HG03025 (cell line): ENCODE measurements at regions not wholly inside any gene's neighbourhood (a gene's known extent, or its start where the extent isn't known, plus 50 kb on each side); places are given as distances from the start of the nearest gene placed in this dataset.
"Not testable (repeated sequence)": the region's sequence is repeated elsewhere in the genome, so short reads cannot be mapped to it uniquely, and the experiment has no call there.

Experiments used
- ATAC-seq: cut with Tn5 transposase; IDR thresholded peaks from one replicate; pipeline ENCODE4 v1.9.1; 2021; ENCODE audit warnings: mild to moderate bottlenecking, moderate library complexity; ENCODE audit not compliant: unreplicated experiment, low FRiP score

DNA sequence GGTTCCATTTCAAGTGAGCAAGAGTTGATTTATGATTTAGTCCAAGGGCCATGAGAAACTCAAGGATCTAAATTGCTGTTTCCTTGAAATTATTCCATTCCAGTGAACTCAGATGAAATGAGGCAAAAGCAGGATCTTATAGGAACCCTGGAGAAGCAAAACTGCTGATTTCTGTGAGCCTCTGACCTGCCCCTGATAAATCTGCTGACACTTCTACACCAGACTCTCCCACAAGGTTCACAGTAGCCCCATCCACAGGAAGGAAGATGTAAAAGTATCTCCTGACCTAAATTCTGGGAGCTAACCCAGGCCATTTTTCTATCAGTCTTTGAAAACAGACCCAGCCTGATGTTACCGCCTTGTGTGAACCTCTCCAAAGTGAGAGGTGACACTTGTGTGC is 987.6 kb upstream of the AUTS2 start:
- no peak for ATAC-seq

DNA sequence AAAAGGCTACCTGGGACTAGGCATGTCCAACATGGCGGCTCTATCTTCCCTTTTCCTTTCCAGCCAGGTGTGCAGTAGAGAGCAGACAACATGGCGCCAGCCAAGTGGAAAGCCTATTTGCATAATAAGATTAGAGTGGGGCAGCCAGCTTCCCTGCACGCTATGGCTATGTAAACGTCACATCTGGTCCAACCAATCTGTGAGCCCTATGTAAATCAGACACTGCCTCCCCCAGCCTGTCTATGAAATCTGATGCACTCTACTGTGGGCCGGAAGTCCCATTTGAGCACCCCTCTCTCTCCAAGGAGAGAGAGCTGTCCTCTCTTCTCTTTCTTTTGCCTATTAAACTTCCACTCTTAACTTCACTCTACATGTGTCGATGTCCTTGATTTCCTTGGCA is 984.9 kb upstream of the AUTS2 start:
- ATAC-seq = no peak

DNA sequence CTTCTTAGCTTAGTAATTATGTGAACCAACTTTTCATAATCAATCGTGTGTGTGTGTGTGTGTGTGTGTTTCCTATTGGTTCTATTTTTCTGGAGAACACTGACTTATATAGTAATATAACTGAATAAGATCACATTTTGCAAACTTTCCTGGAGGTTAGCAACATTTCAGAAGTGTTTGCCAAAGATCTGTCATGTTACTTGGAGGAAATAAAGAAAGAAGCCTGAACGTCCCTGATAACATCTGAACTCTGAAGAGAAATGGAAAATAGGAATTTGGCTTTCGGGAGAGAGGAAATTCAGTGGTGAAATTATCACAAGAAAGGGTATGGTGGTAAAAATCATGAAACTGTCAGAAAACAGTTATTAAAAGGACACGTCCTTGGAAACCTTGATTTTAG is 984.4 kb upstream of the AUTS2 start:
- no peak for ATAC-seq

DNA sequence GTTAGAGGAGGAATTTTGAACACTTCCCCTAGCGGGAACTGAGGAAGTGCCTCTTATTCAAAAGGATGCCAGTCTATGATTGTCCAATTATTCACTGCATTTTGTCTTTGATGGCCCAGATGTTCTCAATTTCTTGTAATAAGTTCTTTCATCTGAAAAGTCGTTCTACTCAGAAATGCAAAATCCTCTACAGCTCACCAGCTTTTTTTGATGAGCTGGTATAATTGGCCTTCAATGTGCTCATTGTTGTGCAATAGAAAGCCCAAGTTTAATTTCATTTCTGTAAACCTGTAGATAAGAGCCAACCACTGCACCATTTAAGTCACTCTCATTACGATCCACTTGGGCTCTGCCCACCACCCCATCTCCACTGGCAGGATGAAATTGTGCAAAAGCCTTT is 978.7 kb upstream of the AUTS2 start:
- no peak for ATAC-seq

DNA sequence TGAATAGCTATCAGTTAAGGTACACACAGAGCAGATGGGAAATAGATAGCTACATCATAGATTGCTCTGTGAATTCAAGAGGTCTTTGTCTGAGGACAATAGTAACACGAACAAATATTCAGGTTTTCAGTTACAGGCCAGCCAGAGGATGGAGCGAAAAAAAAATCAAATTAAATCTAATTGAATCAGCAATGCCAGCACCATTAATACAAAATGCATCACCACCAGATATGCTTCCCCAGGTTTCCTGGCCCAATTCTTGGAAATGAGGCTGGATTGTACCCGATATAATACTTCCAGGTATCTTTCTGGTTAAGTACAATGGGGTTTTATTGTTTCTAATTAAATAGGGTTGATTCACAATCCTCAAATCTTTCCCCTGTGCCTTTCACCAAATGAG is 975.8 kb upstream of the AUTS2 start:
- ATAC-seq = no peak

DNA sequence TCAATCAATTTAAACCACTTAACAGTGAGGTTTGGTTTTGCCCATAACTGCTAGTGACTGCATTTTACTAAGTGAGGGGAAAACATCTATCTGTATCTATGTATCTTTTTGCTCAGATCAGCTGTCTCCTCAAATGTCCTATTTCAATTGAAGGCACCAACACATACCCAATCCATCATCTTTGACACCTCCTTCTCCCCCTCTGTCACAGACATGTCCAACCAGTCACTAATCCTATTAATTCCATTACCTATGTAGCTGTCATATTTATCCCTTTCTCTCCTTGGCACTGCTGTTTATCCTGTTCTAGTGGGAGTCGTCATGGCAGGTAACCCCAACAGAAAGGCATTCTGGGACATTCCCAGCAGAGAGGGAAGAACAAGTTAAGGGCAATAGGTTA is 975.2 kb upstream of the AUTS2 start:
- ATAC-seq = no peak

- ATAC-seq = no peak
Measured at GRCh38 chr7:68627247-68627864, 970.9 kb upstream of the AUTS2 start.

- ATAC-seq = not testable (repeated sequence)
Measured at GRCh38 chr7:68630914-68631313, 967.4 kb upstream of the AUTS2 start.

DNA sequence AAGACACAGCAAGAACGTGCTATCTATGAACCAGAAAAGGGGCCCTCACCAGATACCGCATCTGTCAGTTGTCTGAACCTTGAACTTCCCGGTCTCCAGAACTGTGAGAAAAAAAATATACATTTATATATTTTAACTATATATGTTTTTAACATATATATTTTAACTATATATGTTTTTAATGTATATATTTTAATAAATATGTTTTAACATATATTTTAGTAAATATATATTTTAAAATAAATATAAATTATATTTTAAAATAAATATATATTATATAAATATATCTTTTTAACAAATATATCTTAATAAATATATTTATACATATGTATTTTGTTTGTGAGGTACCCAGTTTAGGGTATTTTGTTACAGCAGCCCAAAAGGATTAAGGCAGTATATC is 958.2 kb upstream of the AUTS2 start:
- no peak for ATAC-seq

- ATAC-seq = no peak
Measured at GRCh38 chr7:68642727-68643126, 955.5 kb upstream of the AUTS2 start.

- no peak for ATAC-seq
Measured at GRCh38 chr7:68663392-68663791, 934.9 kb upstream of the AUTS2 start.

DNA sequence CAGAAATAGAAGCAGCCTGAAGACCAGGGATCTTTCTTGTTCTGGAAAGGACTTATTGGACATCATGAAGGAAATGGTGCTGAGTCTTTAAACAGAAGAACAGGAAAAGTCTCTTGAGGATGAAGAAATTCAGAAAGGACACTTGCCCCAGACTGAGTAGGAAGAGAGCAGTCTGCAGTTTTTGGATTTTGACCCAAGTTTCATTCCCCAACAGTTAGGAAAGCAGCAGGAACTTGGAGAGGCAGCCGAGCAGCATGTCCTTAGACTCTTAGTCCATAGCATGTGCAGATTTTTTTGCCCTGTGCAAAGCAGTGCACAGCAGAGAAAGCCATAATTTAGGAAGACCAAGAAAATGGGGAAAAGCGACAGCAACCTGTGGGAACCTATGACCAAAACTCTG is 927.2 kb upstream of the AUTS2 start:
- no peak for ATAC-seq

GRCh38 chr7:68671671-68672070 is 926.6 kb upstream of the AUTS2 start:
- no peak for ATAC-seq

DNA sequence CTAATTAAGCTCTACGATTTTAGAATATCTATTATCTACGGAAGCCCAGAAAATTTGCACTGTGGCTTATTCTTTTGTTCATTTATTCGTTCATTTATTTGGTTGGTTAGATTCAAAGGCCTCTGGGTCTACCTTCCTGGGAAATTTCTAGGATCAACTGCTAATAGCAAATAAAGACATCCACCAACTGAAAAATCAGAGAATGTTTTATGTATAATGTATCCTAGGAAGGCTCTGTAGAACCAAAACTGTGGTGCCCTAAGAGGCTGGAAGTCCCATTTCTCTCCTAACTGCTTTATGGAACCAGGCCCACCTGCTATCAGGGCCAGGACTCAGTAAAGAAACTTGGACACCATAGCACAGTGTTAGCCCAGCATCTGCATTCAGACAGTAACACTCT is 923.4 kb upstream of the AUTS2 start:
- no peak for ATAC-seq

GRCh38 chr7:68676813-68677535 is 921.3 kb upstream of the AUTS2 start:
- no peak for ATAC-seq

DNA sequence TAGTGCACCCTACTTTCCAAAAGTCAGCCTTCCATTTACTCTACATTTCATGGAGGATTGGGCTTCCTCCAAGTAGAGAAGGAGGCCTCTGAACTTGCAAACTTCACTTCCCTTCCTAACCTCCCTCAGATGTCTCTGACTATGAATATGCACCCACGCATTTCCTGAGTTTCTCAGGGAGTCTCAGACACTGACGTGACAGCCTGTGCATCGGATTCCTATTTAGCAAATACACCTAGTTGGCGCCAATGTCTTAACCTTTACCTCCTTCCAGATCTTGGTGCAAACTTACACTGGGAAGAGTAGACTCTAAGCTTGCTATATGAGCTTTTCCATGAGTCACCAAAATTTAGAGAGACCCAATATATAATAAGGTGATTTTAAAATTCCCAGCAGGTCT is 920.1 kb upstream of the AUTS2 start:
- ATAC-seq = no peak

- ATAC-seq = no peak
Measured at GRCh38 chr7:68679459-68680234, 918.6 kb upstream of the AUTS2 start.

GRCh38 chr7:68680235-68680872 is 917.9 kb upstream of the AUTS2 start:
- no peak for ATAC-seq

GRCh38 chr7:68682910-68683309 is 915.4 kb upstream of the AUTS2 start:
- no peak for ATAC-seq

GRCh38 chr7:68684246-68684839 is 913.9 kb upstream of the AUTS2 start:
- ATAC-seq = no peak

GRCh38 chr7:68684996-68685395 is 913.3 kb upstream of the AUTS2 start:
- no peak for ATAC-seq
